GM19351 (cell line): ENCODE measurements at regions not wholly inside any gene's neighbourhood (a gene's known extent, or its start where the extent isn't known, plus 50 kb on each side); places are given as distances from the start of the nearest gene placed in this dataset.

Experiments
- ATAC-seq: cut with Tn5 transposase; IDR thresholded peaks from one replicate; pipeline ENCODE4 v1.9.1; 2021; ENCODE audit warnings: mild to moderate bottlenecking, moderate library complexity; ENCODE audit not compliant: unreplicated experiment

DNA sequence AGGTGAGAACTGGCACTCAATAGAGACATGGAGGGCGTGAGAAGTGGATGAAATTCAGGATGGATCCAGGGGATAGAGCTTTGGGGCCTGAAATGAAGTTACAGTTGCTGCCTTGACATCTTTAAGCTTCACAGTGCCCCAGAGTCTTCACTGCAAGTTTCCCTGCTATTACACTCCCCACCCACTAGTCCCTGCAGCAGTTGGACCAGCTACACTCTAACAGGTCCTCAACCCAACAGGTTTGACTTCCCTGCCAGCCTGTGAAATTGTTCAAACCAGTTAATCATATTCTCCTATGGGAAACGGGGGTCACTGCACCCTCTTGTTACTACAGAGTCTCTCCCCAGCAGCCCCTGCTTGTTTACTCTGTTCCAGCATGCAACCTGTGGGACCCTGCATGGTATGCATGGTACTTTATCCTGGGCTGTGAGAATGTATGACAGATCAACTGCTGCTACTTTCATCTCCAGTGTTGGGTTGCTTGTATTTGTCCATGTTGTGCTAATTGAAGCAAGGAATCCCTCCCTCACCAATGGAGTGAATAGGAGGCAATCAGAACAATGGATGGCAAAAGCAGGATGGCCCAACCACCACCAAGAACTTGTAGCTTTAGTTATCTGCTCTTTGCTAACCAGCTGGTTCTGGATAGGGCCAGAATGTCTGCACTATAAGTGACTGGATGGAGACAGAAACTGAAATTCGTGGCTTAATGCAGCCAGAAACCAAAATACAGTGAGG, 314.2 kb downstream of the OLFM4 start:
- no peak for ATAC-seq

- ATAC-seq, result no peak
These were observed 314.7 kb downstream of the OLFM4 start for GRCh38 chr13:53343361-53343744.

GRCh38 chr13:53351021-53351420, 322.4 kb downstream of the OLFM4 start:
- no peak for ATAC-seq

DNA sequence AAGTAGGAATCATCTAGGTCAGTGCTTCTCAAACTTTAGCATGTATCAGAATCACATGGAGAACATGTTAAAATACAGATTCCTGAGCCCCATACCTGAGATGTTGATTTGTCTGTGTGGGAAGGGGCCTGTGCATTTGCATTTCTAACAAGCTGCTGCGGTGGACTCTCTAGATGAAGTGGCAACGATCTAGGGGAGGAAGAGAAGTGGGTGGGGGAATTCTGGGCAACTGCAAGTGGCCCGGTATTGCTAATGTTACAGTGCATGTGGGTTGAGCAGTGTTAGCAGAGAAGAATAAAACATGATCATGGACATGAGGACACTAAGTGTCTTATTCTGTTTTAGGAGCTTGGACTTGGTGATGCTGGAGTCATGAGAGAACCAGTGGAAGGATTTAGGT, 329.0 kb downstream of the OLFM4 start:
- peak; percentile 84 for ATAC-seq

DNA sequence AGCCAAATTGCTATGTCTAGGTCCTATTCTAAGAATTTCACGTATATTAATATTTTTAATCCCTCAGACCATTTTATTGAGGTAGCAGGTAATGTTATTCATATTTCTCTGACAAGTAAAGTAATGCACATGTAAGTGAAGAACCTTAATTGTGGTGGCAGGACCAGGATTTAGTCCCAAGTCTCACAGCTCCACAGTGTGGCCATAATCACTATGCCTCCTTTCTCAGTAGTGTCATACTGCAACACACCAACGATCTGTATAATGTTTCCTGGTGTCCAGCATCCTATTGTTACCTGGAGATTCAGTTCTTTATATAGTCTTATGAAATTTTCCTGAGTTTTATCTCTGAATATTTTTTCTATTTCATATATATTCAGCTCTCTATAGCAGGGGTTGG, 340.3 kb downstream of the OLFM4 start:
- ATAC-seq, result no peak

GRCh38 chr13:53379485-53379884, 350.9 kb downstream of the OLFM4 start:
- ATAC-seq, result no peak

DNA sequence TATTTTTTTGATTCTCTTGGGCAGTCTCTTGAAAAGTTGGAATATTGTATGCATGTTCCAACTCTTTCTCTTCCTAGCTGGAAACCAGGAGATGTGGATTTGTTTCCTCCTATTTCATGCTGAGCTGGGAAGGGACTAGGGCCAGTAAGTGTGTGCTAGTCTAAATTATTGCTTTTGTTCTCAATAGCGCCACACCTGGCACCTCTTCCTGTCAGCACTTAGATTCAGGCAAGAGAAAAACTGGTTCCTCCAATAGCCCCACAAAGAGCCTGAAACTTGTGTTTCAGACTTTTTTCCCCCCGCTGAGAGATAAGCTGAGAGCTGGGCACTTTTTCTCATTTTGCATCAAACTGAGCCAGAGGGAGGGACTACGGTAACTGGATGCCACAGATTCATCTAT, 353.4 kb downstream of the OLFM4 start:
- no peak for ATAC-seq

DNA sequence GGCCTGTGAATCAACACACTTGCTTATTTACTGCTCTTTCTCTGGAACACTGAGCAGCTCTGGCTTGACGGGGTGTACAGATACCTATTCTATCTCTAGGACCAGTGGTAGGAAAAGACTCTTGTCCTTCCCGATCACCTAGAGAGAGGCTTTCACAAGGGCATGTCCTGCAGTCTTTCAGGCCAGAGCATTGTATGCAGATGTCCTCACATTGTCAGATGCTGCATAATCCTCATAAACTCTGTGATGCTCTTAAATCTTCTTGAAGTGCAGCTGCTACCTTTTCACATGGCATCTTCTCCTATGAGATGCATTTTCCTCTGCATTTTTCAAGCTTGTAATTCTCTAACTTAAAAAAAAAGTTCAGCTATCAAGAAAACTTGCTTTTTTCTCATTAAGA, 369.4 kb downstream of the OLFM4 start:
- no peak for ATAC-seq

GRCh38 chr13:53405616-53406015, 377.0 kb downstream of the OLFM4 start:
- no peak for ATAC-seq

- no peak for ATAC-seq
These were observed 379.7 kb downstream of the OLFM4 start for GRCh38 chr13:53408306-53408705.

GRCh38 chr13:53408847-53409568, 380.4 kb downstream of the OLFM4 start:
- ATAC-seq, result no peak

- no peak for ATAC-seq
These were observed 382.9 kb downstream of the OLFM4 start for GRCh38 chr13:53411463-53411862.

GRCh38 chr13:53415135-53415534, 386.5 kb downstream of the OLFM4 start:
- no peak for ATAC-seq

- no peak for ATAC-seq
These were observed 389.0 kb downstream of the OLFM4 start for GRCh38 chr13:53417601-53418000.

- no peak for ATAC-seq
These were observed 393.8 kb downstream of the OLFM4 start for GRCh38 chr13:53422415-53422814.

- no peak for ATAC-seq
These were observed 407.8 kb downstream of the OLFM4 start for GRCh38 chr13:53436396-53436795.

- no peak for ATAC-seq
These were observed 411.0 kb downstream of the OLFM4 start for GRCh38 chr13:53439439-53440225.

GRCh38 chr13:53442979-53443378, 414.4 kb downstream of the OLFM4 start:
- ATAC-seq, result no peak

GRCh38 chr13:53445686-53446085, 417.1 kb downstream of the OLFM4 start:
- no peak for ATAC-seq

- no peak for ATAC-seq
These were observed 418.8 kb downstream of the OLFM4 start for GRCh38 chr13:53447456-53447855.

GRCh38 chr13:53447863-53448262, 419.2 kb downstream of the OLFM4 start:
- ATAC-seq, result no peak
